Lung (tissue), 11 donors: ENCODE measurements at regions not wholly inside any gene's neighbourhood (a gene's known extent, or its start where the extent isn't known, plus 50 kb on each side); places are given as distances from the start of the nearest gene placed in this dataset.
A peak's percentile ranks its signal among the peaks of the same experiment; 100 is the strongest.

Source experiments
- ATAC-seq: fragments of 200-7000 bp; cut with Tn5 transposase; one replicate; pipeline ENCODE4 v1.9.1; 2020; ENCODE audit warnings: moderate number of reproducible peaks; ENCODE audit not compliant: insufficient read depth, low FRiP score
- DNase-seq, 3 donors: peaks; one replicate each; pipeline ENCODE4 v3.0.0-alpha.2; 2013 to 2017
- H3K27ac ChIP-seq, 2 donors: one replicate each; pipeline ENCODE4 v1.5.1; 2013; ENCODE audit warnings: mild to moderate bottlenecking in 2 of 2, moderate library complexity in 2 of 2, control low read depth in 1 of 2, inconsistent platforms in 1 of 2, low read depth in 1 of 2, low read length in 1 of 2
- H3K27me3 ChIP-seq, 3 donors: one replicate each; pipeline ENCODE4 v1.5.1; 2013; ENCODE audit warnings: low read length in 2 of 3; ENCODE audit not compliant: control insufficient read depth in 3 of 3, insufficient read depth in 3 of 3
- H3K36me3 ChIP-seq, 4 donors: one replicate each; pipeline ENCODE4 v1.5.1; 2013; ENCODE audit warnings: low read length in 4 of 4, mild to moderate bottlenecking in 1 of 4, moderate library complexity in 1 of 4; ENCODE audit not compliant: control insufficient read depth in 4 of 4, insufficient read depth in 4 of 4
- H3K4me1 ChIP-seq, 5 donors: one replicate each; pipeline ENCODE4 v1.5.1; 2013; ENCODE audit warnings: low read length in 5 of 5, mild to moderate bottlenecking in 2 of 5, moderate library complexity in 1 of 5; ENCODE audit not compliant: control insufficient read depth in 5 of 5, insufficient read depth in 5 of 5
- H3K4me3 ChIP-seq: one replicate; pipeline ENCODE4 v1.5.1; 2013; ENCODE audit warnings: mild to moderate bottlenecking, control low read depth, moderate library complexity
- H3K9ac ChIP-seq, 2 donors: one replicate each; pipeline ENCODE4 v1.5.1; 2013; ENCODE audit warnings: low read length in 2 of 2, control low read depth in 1 of 2; ENCODE audit not compliant: insufficient read depth in 1 of 2
- H3K9me3 ChIP-seq, 4 donors: one replicate each; pipeline ENCODE4 v1.5.1; 2013; ENCODE audit warnings: low read length in 3 of 4, mild to moderate bottlenecking in 1 of 4, moderate library complexity in 1 of 4; ENCODE audit not compliant: control insufficient read depth in 4 of 4, insufficient read depth in 3 of 4
- WGBS, 2 donors: extraction: QIAGEN DNeasy Blood & Tissue Kit; methylation state at CpG; one replicate each; pipeline ENCODE4 v1.1.7; 2013; 5-methylcytosine and 5-hydroxymethylcytosine counted together
- TF ChIP-seq, protein P1 (sequence below): IDR thresholded peaks from 2 replicates; pipeline ENCODE4 v1.5.1; 2012; ENCODE audit warnings: mild to moderate bottlenecking; ENCODE audit errors: control extremely low read depth, extremely low read depth
- donor health status: control.
- donor health status: control.
- donor health status: Bipolar disorder and iron deficiency.
- donor health status: healthy.
- donor health status: DM: yes; HTN: yes; CAD: no.

DNA sequence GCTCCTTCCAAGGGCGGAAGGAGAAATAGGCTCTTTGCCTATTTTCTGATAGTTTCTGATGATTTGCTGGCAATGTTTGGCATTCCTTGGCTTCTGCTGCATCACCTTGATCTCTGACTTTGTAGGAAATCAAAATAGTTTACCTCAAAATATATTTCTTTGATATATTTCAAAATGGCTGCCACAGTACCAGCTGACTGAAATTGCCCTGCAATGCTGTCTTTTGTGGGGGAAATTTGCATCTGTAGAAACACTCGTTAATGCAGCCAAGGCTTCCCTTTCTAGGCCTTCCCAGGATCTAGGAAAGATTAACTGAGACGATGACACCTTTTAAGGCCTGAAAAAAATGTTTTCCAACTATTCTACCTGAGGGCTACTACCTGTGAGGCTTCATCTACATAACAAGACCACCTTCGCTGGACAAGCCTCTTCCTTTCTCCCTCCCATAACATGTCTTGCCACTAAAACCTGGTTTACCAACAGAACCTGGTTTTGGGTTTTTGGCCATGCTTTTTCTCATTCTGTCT is 212.8 kb upstream of the SSTR1 start:
- TF ChIP-seq, protein P1, sequence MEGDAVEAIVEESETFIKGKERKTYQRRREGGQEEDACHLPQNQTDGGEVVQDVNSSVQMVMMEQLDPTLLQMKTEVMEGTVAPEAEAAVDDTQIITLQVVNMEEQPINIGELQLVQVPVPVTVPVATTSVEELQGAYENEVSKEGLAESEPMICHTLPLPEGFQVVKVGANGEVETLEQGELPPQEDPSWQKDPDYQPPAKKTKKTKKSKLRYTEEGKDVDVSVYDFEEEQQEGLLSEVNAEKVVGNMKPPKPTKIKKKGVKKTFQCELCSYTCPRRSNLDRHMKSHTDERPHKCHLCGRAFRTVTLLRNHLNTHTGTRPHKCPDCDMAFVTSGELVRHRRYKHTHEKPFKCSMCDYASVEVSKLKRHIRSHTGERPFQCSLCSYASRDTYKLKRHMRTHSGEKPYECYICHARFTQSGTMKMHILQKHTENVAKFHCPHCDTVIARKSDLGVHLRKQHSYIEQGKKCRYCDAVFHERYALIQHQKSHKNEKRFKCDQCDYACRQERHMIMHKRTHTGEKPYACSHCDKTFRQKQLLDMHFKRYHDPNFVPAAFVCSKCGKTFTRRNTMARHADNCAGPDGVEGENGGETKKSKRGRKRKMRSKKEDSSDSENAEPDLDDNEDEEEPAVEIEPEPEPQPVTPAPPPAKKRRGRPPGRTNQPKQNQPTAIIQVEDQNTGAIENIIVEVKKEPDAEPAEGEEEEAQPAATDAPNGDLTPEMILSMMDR, result no peak
- H3K36me3 ChIP-seq, result no peaks in the 10 kb centered on the region
- 90 to 92% methylated on average over 4 of the region's 4 CpGs for WGBS, 2 donors
- H3K9ac ChIP-seq, result no peak overlapping the region
- H3K27ac ChIP-seq, result no peak overlapping the region
- no peak for DNase-seq
- no peak overlapping the region for H3K4me3 ChIP-seq
- H3K4me1 ChIP-seq, result no peaks in the 10 kb centered on the region
- ATAC-seq, result no peak
- H3K27me3 ChIP-seq, result no peaks in the 10 kb centered on the region
- H3K9me3 ChIP-seq, result no peaks in the 10 kb centered on the region

DNA sequence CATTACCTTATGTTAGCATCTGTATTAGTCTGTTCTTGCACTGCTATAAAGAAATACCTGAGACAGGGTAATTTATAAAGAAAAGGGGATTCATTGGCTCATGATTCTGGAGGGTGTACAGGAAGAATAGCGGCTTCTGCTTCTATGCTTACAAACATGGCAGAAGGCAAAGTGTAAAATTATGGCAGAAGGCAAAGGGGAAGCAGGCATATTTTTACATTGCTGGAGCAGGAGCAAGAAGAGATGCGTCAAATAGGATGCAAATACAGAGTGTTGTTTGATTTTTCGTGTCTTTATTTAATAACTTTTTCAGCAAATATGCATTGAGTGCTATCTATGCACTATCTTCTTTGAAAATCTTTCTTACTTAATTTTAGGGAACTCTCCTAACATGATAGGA is 210.7 kb upstream of the SSTR1 start:
- TF ChIP-seq, protein P1, result no peak
- H3K4me3 ChIP-seq, result no peak overlapping the region
- no peaks in the 10 kb centered on the region for H3K27me3 ChIP-seq
- H3K4me1 ChIP-seq, result no peaks in the 10 kb centered on the region
- H3K36me3 ChIP-seq, result no peaks in the 10 kb centered on the region
- ATAC-seq (no peak), DNase-seq (no peak)
- H3K9ac ChIP-seq, result no peak overlapping the region
- WGBS, 2 donors, result 93% methylated on average over 3 of the region's 3 CpGs
- H3K27ac ChIP-seq, result no peak overlapping the region
- H3K9me3 ChIP-seq, result no peaks in the 10 kb centered on the region

DNA sequence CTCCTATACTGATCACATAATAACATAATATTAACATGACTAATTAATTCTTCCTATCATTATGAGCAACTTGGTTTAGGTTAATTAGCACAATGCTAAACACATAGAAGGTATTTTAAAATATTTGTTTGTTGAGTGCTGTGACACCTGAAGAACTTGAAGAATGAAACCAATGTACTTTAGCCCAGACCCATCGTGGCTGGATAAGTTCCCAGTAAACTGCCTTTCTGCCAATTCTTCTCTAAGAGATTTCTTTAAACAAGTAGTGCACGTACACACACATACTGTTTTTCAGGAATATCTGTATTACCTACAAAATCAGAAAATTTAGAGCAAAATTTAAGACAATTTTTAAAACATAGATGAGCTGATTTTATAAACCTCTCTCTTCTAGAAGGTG is 207.4 kb upstream of the SSTR1 start:
- no peak overlapping the region for H3K9ac ChIP-seq
- DNase-seq, result peak in 2 of 3 donors; percentile 4 to 32
- H3K27me3 ChIP-seq, result no peaks in the 10 kb centered on the region
- WGBS, 2 donors, result 46 to 74% methylated on average over 2 of the region's 2 CpGs
- H3K36me3 ChIP-seq, result no peaks in the 10 kb centered on the region
- H3K9me3 ChIP-seq, result no peaks in the 10 kb centered on the region
- H3K4me3 ChIP-seq, result no peak overlapping the region
- ATAC-seq, result no peak
- H3K27ac ChIP-seq, result no peak overlapping the region
- TF ChIP-seq, protein P1, result no peak
- no peaks in the 10 kb centered on the region for H3K4me1 ChIP-seq

DNA sequence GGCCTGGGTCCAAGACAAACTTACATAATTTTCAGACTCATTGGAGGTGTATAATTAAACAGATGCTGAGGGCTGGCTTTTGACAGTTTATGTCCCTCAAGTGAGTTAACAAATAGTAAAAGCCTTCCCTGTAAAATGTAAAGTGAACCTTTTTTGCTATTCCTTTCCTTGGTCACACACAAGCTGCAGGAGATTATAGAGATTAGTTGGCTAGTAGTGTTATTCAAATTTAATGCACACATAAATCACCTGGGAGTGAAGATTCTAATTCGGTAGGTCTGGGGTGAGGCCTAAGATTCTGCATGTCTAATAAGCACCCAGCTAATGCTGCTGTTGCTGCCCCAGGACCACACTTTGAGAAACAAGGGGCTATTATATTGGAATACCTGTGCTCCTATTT is 206.2 kb upstream of the SSTR1 start:
- H3K4me3 ChIP-seq, result no peak overlapping the region
- no peak overlapping the region for H3K27ac ChIP-seq
- no peak overlapping the region for H3K9ac ChIP-seq
- H3K27me3 ChIP-seq, result no peaks in the 10 kb centered on the region
- TF ChIP-seq, protein P1, result no peak
- 84 to 92% methylated on average over 1 of the region's 1 CpG for WGBS, 2 donors
- ATAC-seq (no peak), DNase-seq (no peak)
- H3K36me3 ChIP-seq, result no peaks in the 10 kb centered on the region
- no peaks in the 10 kb centered on the region for H3K4me1 ChIP-seq
- no peaks in the 10 kb centered on the region for H3K9me3 ChIP-seq
